ENCODE measurements at regions not wholly inside any gene's neighbourhood (a gene's known extent, or its start where the extent isn't known, plus 50 kb on each side); places are given as distances from the start of the nearest gene placed in this dataset.

GRCh38 chr2:123652320-123652719, 372.8 kb upstream of the CNTNAP5 start:
- H3K27me3 ChIP-seq (ENCODE audit: control insufficient read depth in 1 of 2, insufficient read depth in 1 of 2, low read length in 2 of 2) = no peaks in the 10 kb centered on the region
- 75% methylated on average over 1 of the region's 1 CpG for WGBS
- H4K91ac ChIP-seq (ENCODE audit: low read length) = no peak overlapping the region
- no peak overlapping the region for H3K23ac ChIP-seq (ENCODE audit: low read length in 2 of 2)
- H3K4ac ChIP-seq (ENCODE audit: low read depth in 1 of 2, low read length in 2 of 2) = no peak overlapping the region
- no peak overlapping the region for H2BK5ac ChIP-seq (ENCODE audit: low read depth, low read length, poor library complexity, severe bottlenecking)
- no peak overlapping the region for H3K14ac ChIP-seq (ENCODE audit: low read length in 2 of 2)
- no peaks in the 10 kb centered on the region for H3K4me1 ChIP-seq (ENCODE audit: control insufficient read depth, insufficient read depth, low read depth, low read length)
- H3K27ac ChIP-seq (ENCODE audit: low read length, poor library complexity, severe bottlenecking) = no peak overlapping the region
- no peak overlapping the region for H4K8ac ChIP-seq (ENCODE audit: low read length)
- H2BK120ac ChIP-seq (ENCODE audit: low read depth, low read length) = no peak overlapping the region
- peaks cover 8% of the 10 kb centered on the region for H3K9me3 ChIP-seq (ENCODE audit: control insufficient read depth, low read length)
- no peak for DNase-seq
- no peak overlapping the region for H2AFZ ChIP-seq (ENCODE audit: low read depth, low read length)
- H2AK5ac ChIP-seq (ENCODE audit: low read length, severe bottlenecking) = no peak overlapping the region
- H3K79me1 ChIP-seq (replicated peaks; ENCODE audit: low read length, poor library complexity, severe bottlenecking) = no peaks in the 10 kb centered on the region
- H3K18ac ChIP-seq (ENCODE audit: low read depth in 1 of 2, low read length in 2 of 2) = no peak overlapping the region
- no peak overlapping the region for H3K4me3 ChIP-seq (ENCODE audit: insufficient read depth in 1 of 2, low read depth in 1 of 2, low read length in 2 of 2)
- H3K9ac ChIP-seq (ENCODE audit: low read length) = no peak overlapping the region
- no peak overlapping the region for H3K4me2 ChIP-seq (ENCODE audit: low read length, poor library complexity, severe bottlenecking)
- H3K36me3 ChIP-seq (ENCODE audit: control insufficient read depth in 1 of 2, insufficient read depth in 2 of 2, low read depth in 1 of 2, low read length in 2 of 2) = no peaks in the 10 kb centered on the region
- H2BK12ac ChIP-seq (ENCODE audit: low read length in 2 of 2) = no peak overlapping the region
- no peak overlapping the region for H2BK15ac ChIP-seq (ENCODE audit: low read depth, poor library complexity, severe bottlenecking)

GRCh38 chr2:123656590-123656989, 368.5 kb upstream of the CNTNAP5 start:
- no peak overlapping the region for H2AFZ ChIP-seq (ENCODE audit: low read depth, low read length)
- no peak overlapping the region for H2BK120ac ChIP-seq (ENCODE audit: low read depth, low read length)
- H3K14ac ChIP-seq (ENCODE audit: low read length in 2 of 2) = no peak overlapping the region
- peaks cover 29% of the 10 kb centered on the region for H3K9me3 ChIP-seq (ENCODE audit: control insufficient read depth, low read length)
- WGBS = 22% methylated on average over 1 of the region's 4 CpGs
- H3K23ac ChIP-seq (ENCODE audit: low read length in 2 of 2) = no peak overlapping the region
- H3K36me3 ChIP-seq (ENCODE audit: control insufficient read depth in 1 of 2, insufficient read depth in 2 of 2, low read depth in 1 of 2, low read length in 2 of 2) = no peaks in the 10 kb centered on the region
- H2BK5ac ChIP-seq (ENCODE audit: low read depth, low read length, poor library complexity, severe bottlenecking) = no peak overlapping the region
- H3K4me2 ChIP-seq (ENCODE audit: low read length, poor library complexity, severe bottlenecking) = no peak overlapping the region
- no peak overlapping the region for H4K8ac ChIP-seq (ENCODE audit: low read length)
- H3K4me3 ChIP-seq (ENCODE audit: insufficient read depth in 1 of 2, low read depth in 1 of 2, low read length in 2 of 2) = no peak overlapping the region
- no peak overlapping the region for H2BK15ac ChIP-seq (ENCODE audit: low read depth, poor library complexity, severe bottlenecking)
- no peaks in the 10 kb centered on the region for H3K27me3 ChIP-seq (ENCODE audit: control insufficient read depth in 1 of 2, insufficient read depth in 1 of 2, low read length in 2 of 2)
- H3K9ac ChIP-seq (ENCODE audit: low read length) = no peak overlapping the region
- no peaks in the 10 kb centered on the region for H3K79me1 ChIP-seq (replicated peaks; ENCODE audit: low read length, poor library complexity, severe bottlenecking)
- H3K4ac ChIP-seq (ENCODE audit: low read depth in 1 of 2, low read length in 2 of 2) = no peak overlapping the region
- H3K27ac ChIP-seq (ENCODE audit: low read length, poor library complexity, severe bottlenecking) = no peak overlapping the region
- H2AK5ac ChIP-seq (ENCODE audit: low read length, severe bottlenecking) = no peak overlapping the region
- no peak overlapping the region for H2BK12ac ChIP-seq (ENCODE audit: low read length in 2 of 2)
- no peak overlapping the region for H3K18ac ChIP-seq (ENCODE audit: low read depth in 1 of 2, low read length in 2 of 2)
- H3K4me1 ChIP-seq (ENCODE audit: control insufficient read depth, insufficient read depth, low read depth, low read length) = no peaks in the 10 kb centered on the region
- no peak for DNase-seq
- H4K91ac ChIP-seq (ENCODE audit: low read length) = no peak overlapping the region

GRCh38 chr2:123659120-123659519, 366.0 kb upstream of the CNTNAP5 start:
- H3K9me3 ChIP-seq (ENCODE audit: control insufficient read depth, low read length) = peaks cover 32% of the 10 kb centered on the region
- H3K36me3 ChIP-seq (ENCODE audit: control insufficient read depth in 1 of 2, insufficient read depth in 2 of 2, low read depth in 1 of 2, low read length in 2 of 2) = no peaks in the 10 kb centered on the region
- H2BK15ac ChIP-seq (ENCODE audit: low read depth, poor library complexity, severe bottlenecking) = no peak overlapping the region
- no peak overlapping the region for H2AK5ac ChIP-seq (ENCODE audit: low read length, severe bottlenecking)
- H3K27ac ChIP-seq (ENCODE audit: low read length, poor library complexity, severe bottlenecking) = no peak overlapping the region
- no peak overlapping the region for H3K4ac ChIP-seq (ENCODE audit: low read depth in 1 of 2, low read length in 2 of 2)
- no peak overlapping the region for H4K91ac ChIP-seq (ENCODE audit: low read length)
- no peak overlapping the region for H3K18ac ChIP-seq (ENCODE audit: low read depth in 1 of 2, low read length in 2 of 2)
- WGBS = 93% methylated on average over 1 of the region's 1 CpG
- no peak overlapping the region for H4K8ac ChIP-seq (ENCODE audit: low read length)
- no peak for DNase-seq
- no peak overlapping the region for H3K23ac ChIP-seq (ENCODE audit: low read length in 2 of 2)
- H3K4me1 ChIP-seq (ENCODE audit: control insufficient read depth, insufficient read depth, low read depth, low read length) = no peaks in the 10 kb centered on the region
- no peak overlapping the region for H2BK12ac ChIP-seq (ENCODE audit: low read length in 2 of 2)
- no peaks in the 10 kb centered on the region for H3K79me1 ChIP-seq (replicated peaks; ENCODE audit: low read length, poor library complexity, severe bottlenecking)
- no peak overlapping the region for H3K9ac ChIP-seq (ENCODE audit: low read length)
- H2BK120ac ChIP-seq (ENCODE audit: low read depth, low read length) = no peak overlapping the region
- no peaks in the 10 kb centered on the region for H3K27me3 ChIP-seq (ENCODE audit: control insufficient read depth in 1 of 2, insufficient read depth in 1 of 2, low read length in 2 of 2)
- H3K4me3 ChIP-seq (ENCODE audit: insufficient read depth in 1 of 2, low read depth in 1 of 2, low read length in 2 of 2) = no peak overlapping the region
- no peak overlapping the region for H2BK5ac ChIP-seq (ENCODE audit: low read depth, low read length, poor library complexity, severe bottlenecking)
- no peak overlapping the region for H3K14ac ChIP-seq (ENCODE audit: low read length in 2 of 2)
- no peak overlapping the region for H2AFZ ChIP-seq (ENCODE audit: low read depth, low read length)
- H3K4me2 ChIP-seq (ENCODE audit: low read length, poor library complexity, severe bottlenecking) = no peak overlapping the region

- H3K14ac ChIP-seq (ENCODE audit: low read length in 2 of 2) = no peak overlapping the region
- H3K4me3 ChIP-seq (ENCODE audit: insufficient read depth in 1 of 2, low read depth in 1 of 2, low read length in 2 of 2) = no peak overlapping the region
- H4K91ac ChIP-seq (ENCODE audit: low read length) = no peak overlapping the region
- H2AFZ ChIP-seq (ENCODE audit: low read depth, low read length) = no peak overlapping the region
- no peaks in the 10 kb centered on the region for H3K36me3 ChIP-seq (ENCODE audit: control insufficient read depth in 1 of 2, insufficient read depth in 2 of 2, low read depth in 1 of 2, low read length in 2 of 2)
- H3K9me3 ChIP-seq (ENCODE audit: control insufficient read depth, low read length) = peaks cover 23% of the 10 kb centered on the region
- no peak overlapping the region for H3K18ac ChIP-seq (ENCODE audit: low read depth in 1 of 2, low read length in 2 of 2)
- H3K4me1 ChIP-seq (ENCODE audit: control insufficient read depth, insufficient read depth, low read depth, low read length) = no peaks in the 10 kb centered on the region
- no peaks in the 10 kb centered on the region for H3K79me1 ChIP-seq (replicated peaks; ENCODE audit: low read length, poor library complexity, severe bottlenecking)
- H2BK5ac ChIP-seq (ENCODE audit: low read depth, low read length, poor library complexity, severe bottlenecking) = no peak overlapping the region
- no peak overlapping the region for H3K4me2 ChIP-seq (ENCODE audit: low read length, poor library complexity, severe bottlenecking)
- no peak overlapping the region for H2BK120ac ChIP-seq (ENCODE audit: low read depth, low read length)
- no peak overlapping the region for H3K27ac ChIP-seq (ENCODE audit: low read length, poor library complexity, severe bottlenecking)
- no peak overlapping the region for H2BK12ac ChIP-seq (ENCODE audit: low read length in 2 of 2)
- H3K23ac ChIP-seq (ENCODE audit: low read length in 2 of 2) = no peak overlapping the region
- H3K4ac ChIP-seq (ENCODE audit: low read depth in 1 of 2, low read length in 2 of 2) = no peak overlapping the region
- H3K9ac ChIP-seq (ENCODE audit: low read length) = no peak overlapping the region
- no peak overlapping the region for H2AK5ac ChIP-seq (ENCODE audit: low read length, severe bottlenecking)
- no peaks in the 10 kb centered on the region for H3K27me3 ChIP-seq (ENCODE audit: control insufficient read depth in 1 of 2, insufficient read depth in 1 of 2, low read length in 2 of 2)
- no peak overlapping the region for H2BK15ac ChIP-seq (ENCODE audit: low read depth, poor library complexity, severe bottlenecking)
- H4K8ac ChIP-seq (ENCODE audit: low read length) = no peak overlapping the region
- DNase-seq = no peak
These were observed 354.8 kb upstream of the CNTNAP5 start for GRCh38 chr2:123670286-123670685.
